HG02571 (cell line): ENCODE measurements at regions not wholly inside any gene's neighbourhood (a gene's known extent, or its start where the extent isn't known, plus 50 kb on each side); places are given as distances from the start of the nearest gene placed in this dataset.

Source experiments
- ATAC-seq: cut with Tn5 transposase; IDR thresholded peaks from one replicate; pipeline ENCODE4 v1.9.1; 2021; ENCODE audit warnings: mild to moderate bottlenecking, moderate library complexity; ENCODE audit not compliant: unreplicated experiment

DNA sequence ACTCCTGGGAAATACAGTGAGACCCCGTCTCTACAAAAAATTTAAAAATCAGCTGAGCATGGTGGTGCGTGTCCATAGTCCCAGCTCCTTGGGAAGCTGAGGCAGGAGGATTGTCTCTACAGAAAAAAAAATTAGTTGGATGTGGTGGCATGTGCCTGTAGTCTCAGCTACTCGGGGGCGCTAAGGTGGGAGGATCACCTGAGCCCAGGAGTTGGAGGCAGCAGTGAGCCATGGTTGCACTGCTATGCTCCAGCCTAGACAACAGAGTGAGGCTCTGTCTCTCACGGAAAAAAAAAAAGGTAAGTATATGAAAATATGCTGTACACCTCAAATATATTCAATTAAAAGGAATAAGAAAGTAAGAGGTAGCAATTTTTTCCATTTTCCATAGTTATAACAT is 92.5 kb upstream of the TGIF1 start:
- no peak for ATAC-seq

DNA sequence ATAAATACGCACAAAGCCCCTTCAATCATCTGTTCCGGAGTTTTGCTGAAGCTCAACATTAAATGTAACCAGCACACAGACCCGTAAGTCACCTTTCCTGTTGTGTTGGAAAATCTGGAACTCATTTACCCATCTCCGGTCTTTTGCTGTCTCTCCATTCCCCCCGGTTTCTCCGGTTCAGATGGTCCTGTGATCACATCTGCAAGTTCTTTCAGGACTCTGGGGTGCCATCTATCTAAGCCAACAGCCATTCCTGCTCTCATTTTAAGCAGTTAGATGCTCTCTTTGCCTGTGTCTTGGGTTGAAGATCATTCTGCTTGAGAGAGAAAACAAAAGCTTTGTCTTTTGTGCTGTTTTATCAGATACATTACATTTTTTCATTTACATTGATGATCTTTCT is 91.7 kb upstream of the TGIF1 start:
- ATAC-seq = no peak

DNA sequence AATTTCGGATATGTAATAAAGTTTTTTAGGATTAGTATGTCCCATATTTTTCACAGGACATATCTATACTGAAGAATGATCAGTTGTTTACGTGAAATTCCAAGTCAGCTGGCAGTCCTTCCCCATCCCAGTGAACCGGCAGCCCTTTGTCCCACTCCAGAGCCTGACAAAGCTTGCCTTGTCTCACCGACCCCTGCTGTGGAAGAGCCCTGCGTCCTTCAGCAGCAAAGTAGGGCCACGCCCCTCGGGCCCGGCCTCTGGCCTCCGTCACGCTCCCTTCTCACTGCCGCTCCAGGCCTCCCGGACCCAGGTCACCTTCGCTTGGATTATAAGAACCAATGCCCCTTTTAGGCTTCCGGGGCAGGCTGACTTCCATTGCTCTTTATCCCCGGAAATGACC is 89.8 kb upstream of the TGIF1 start:
- ATAC-seq = no peak

DNA sequence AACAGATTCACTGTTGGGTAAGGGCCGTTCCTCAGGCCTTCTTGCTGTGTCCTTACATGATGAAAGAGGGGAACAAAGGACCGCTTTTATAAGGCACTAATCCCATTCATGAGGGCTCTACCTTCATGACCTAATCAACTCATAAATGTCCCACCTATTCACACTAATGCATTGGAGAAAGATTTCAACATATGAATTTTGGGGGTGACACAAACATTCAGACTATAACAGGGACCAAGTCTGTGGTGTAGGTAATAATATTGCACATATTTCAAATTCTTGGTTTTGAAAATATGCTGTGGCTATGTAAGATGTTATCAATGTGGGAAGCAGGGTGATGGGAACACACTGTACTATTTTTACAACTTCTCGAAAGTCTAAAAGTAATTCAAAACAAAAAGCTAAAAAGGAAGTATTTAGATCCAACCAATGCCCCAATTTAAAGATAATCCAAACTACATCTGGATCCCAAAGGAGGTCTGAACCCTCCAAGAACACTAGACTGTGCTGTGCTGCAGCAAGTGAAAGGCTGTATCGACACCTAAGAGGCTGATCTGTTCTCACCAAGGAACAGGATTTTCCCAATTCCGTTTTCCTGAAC is 82.4 kb upstream of the TGIF1 start:
- ATAC-seq = no peak

DNA sequence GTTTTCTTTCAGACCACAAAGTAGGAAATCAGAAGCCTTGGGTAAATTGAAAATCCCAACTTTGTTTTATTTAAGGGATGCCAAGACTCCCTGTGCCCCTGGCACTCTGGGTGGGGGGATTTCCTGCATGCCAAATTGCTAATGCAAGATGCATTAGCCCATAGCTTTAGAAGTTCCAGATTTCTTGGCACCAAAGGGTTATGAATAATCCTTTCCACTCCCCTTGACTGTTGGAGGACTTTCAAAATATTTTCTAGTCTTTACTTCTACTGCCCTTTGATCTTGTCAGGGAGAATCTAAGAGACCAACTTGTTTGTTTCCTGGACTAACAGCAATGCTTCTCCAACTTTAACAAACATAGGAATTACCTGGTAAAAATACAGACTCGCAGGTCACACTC is 81.8 kb upstream of the TGIF1 start:
- no peak for ATAC-seq

DNA sequence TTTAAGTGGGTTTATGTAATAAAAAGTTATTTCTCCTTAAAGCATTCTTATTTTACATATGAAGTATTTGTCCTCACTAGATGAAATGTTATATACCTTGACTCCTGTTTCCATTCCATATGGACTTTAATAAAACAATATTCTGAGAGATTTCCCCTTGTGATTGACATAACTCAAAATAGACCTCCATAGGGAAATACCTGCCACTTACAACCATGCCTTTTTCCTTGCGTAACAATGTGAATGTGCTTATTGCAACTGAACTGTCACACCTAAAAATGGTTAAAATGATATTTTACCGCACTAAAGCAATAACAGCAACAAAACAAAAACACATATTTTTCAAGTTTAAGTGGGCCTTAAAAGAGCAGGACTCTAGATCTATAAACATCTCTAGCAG is 70.3 kb upstream of the TGIF1 start:
- ATAC-seq = no peak

DNA sequence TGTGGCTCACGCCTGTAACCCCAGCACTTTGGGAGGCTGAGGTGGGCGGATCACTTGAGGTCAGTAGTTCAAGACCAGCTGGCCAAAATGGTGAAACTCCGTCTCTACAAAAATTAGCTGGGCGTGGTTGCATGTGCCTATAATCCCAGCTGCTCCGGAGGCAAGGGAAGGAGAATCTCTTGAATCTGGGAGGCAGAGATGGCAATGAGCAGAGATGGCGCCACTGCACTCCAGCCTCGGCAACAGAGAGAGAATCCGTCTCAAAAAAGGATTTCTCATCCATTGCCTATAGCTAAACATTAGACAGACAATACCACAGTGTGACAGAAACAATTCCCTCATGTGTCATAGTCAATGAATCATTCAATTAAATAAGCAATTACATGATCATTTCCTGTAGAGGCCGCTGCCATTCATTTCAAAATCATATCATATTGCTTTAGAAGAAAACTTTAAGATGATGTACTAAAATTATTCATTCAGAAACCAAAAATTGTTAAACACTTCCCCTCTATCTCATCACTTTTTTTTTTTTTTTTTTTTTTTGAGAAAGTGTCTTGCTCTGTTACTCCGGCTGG is 69.5 kb upstream of the TGIF1 start:
- no peak for ATAC-seq

DNA sequence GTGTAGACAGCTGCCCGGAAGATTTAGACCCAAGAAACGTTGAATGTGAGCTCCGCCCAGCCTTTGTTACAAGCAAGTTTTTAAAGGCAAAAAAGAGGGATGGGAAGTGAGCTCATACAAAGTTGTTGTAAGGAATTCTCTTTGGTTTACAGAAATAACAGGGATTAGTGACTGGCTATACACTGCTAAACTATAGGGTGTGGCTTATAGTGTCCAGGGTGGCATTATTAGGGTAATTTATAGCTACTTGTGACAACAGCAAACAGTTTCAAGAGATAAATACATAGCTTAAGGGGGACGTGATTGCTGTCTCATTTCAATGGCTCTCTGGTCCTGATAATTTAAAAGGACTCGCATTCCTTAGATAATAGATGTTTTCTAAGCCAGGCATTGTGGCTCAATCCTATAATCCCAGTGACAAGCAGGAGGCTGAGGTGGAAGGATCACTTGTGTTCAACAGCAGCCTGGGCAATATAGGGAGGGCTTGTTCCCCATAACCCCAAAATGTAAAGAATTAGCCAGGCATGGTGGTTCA is 66.5 kb upstream of the TGIF1 start:
- ATAC-seq = no peak

DNA sequence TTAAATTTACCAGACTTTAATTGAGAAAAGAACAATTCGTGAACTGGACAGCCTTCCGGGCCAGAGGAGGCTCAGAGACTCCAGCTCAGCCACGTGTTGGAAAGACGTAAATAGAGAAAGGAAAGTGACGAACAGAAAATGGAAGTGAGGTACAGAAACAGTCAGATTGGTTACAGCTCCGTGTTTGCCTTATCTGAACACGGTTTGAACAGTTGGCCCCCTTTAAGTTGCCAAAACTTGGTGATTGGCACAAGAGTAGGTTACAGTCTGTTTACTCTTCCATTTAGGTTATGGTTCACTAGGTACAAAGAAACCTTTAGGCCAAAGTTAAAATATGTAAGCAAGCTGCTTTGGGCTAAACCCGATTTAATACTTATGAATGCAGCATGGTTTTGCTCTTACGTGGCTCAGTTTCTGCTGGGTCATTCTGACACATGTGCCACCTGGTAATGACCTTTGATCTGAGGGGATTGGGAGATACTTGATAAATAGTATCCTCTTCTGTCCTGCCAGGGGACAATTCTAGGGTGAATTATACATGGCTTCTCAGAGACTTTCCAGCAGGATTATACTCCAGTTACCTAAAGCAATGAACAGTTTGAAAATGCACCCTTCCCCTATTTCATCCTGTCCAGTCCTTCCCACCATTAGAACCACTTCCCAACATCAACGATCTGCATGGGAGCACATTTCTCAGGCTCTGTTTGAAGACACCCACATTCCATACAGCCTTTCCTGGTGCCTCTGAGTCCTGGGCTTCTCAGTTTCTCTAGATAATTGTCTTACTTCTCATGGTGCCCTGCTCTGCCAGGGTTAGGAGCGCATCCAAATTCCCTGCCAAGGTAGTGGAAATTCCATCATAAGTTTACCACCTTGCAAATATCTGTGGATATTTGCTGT is 65.1 kb upstream of the TGIF1 start:
- ATAC-seq = peak; percentile 74

DNA sequence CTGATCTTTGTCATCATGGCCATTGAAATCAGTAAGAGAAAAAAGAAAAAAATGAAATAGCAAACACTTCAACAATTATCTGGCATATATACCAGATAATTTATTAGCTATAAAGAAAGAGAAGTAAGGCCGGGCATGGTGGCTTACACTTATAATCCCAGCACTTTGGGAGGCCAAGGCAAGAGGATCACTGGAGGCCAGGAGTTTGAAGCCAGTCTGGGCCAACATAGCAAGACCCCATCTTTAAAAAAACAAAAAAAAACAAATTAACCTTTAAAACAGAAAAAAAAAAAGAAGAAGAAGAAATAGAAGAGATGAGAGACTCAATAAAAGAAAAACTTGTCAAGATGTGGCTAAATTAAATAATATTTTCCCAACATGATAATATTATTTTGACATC is 61.6 kb upstream of the TGIF1 start:
- no peak for ATAC-seq

DNA sequence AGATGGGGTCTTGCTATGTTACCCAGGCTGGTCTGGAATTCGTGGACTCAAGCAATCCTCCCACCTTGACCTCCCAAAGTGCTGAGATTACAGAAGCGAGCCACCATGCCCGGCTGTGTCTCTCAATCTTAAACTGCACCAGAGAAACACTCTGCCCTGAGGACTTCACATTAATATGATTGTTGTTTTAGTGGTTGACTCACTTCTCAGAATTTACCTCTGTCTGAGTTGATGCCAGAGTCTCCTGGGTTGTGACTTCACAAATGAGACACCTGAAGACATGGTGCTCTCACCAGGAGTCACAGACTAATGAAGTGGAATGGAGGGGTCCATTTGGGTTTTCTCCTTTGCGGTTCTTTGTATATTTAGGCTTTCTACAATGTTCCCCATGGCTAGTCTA is 61.0 kb upstream of the TGIF1 start:
- ATAC-seq = no peak

DNA sequence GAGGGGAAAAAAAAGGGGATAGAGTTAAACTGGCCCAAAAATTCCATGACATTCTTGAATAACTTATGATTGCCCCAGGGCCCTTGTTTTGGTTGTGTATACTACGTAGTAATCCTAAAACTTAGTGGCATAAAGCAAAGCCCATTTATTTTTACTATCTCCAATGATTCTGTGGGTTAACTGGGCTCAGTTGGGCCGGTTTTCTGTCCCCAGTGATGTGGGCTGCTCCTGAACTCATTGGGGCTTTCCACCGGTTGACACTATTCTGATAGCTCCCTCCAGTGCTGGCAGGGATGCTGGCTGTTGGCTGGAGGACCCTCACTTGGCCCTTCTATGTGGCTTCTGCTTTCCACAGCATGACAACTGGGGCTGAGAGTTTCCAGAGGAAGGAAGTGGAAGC is 60.0 kb upstream of the TGIF1 start:
- no peak for ATAC-seq

DNA sequence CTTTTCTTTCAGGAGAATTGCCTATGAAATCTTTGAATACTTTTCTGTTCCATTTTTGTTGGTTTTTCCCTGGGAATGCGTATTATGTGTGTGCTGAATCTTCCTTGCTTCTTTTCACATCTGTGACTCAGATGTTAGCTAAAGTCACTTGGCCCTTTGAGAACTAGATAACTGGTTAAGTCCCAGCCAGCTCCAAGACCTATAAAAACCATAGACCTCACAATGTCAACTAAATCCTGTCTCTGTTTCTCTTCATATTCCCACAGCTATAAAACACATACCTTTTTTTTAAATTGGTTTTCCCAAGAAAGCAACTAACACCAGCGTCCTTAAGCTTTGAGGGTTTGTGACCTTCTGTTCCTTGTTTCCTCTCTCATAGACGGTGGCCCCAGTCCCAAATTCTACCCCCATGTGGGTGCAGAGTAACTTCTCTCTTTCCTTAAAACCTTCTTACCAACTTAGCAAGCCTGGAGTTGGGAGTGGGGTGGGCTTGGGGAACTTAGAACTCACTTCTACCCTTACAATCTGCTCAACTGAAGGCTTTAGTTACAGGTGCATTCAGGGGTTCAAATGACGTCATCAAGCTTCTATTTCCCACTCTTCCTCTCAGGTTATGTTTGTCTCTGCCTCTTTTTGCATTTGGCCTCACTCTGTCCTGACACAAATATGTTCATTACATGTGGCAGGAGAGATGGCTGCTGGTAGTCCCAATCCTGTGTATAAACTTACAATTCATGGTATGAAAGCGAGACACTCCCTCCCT is 58.1 kb upstream of the TGIF1 start:
- ATAC-seq = no peak

DNA sequence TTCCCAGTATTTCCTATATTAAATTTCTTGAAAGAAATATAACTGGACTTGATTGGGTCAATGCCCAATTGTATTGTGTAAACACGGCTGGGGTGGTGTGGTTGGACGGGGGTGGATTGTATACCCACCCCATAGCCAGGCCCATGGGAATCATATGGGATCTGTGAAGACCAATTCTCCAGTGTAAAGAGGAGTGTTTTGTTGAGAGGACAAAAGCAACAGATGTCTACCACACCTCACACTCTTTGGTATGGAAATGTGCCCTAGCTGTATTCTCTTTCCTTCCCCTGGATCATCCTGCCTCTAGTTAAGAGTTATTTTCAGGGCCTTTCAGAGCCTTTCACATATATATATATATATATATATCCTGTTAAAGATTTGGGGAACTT is 57.5 kb upstream of the TGIF1 start:
- ATAC-seq = no peak

DNA sequence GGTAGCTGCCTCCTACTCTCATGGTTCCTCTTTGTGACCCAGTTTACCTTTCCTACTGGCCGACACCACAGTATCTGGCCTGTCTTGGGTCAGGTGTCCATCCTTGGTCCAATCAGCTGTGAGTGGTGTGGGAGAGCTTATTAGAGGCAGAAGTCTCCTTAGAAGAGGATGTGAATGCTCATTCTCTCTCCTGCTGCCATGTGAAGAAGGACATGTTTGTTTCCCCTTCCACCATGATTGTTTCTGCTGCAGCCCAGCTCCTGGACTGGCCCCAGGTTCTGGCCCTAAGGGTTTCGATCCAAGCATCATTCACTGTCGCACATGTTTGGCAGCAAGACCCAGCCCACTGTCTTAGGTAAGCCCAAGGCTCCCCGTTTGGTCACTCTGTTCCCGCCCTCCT is 55.3 kb upstream of the TGIF1 start:
- no peak for ATAC-seq

DNA sequence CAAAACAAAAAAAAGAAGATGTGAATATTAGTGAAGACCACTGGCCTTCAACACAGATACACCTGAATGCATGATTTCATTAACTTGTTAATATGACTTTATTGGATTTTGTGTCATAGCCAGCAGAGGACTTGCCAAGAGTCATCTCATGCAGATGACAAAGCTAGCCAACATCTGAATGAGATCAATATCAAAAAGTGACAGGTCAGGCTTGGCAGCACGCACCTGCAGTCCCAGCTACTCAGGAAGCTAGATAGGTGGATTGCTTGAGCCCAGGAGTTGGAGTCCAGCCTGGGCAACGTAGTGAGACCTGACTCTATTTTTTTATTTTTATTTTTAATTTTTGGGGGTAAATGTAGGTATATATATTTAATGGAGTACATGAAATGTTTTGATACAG is 54.5 kb upstream of the TGIF1 start:
- no peak for ATAC-seq

DNA sequence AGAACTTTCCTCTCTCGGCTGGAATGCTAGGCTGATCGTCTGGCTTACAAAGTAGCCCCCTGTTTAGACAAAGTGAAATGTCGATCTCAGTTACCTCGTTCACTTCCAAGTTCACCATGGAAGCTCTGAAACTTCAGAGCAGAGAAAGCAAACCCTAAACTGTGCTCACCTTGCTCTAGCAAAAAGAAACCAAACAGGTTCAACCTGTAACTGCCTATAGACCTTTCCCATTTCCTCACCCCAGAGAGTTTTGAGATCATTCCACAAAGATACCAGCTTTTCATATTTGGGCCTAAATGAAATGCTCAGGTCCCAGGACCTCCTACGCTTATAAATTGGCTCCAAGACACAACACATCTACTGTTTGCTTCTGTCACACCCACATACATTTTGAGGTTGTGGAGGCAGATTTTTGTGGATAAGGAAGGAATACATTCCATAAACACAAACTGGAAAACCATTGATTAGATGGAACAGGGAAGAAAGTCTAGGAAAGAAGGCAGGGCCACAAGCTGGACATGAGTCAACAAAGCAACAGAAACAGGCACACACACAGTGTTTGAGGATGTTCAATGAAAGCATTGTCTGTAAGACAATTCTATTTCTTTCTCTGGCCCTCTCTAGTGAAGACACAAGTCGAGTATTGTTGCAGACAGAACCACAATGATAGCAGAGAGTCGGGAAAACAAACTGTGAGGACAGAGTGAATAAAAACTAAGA is 52.8 kb upstream of the TGIF1 start:
- ATAC-seq = no peak

DNA sequence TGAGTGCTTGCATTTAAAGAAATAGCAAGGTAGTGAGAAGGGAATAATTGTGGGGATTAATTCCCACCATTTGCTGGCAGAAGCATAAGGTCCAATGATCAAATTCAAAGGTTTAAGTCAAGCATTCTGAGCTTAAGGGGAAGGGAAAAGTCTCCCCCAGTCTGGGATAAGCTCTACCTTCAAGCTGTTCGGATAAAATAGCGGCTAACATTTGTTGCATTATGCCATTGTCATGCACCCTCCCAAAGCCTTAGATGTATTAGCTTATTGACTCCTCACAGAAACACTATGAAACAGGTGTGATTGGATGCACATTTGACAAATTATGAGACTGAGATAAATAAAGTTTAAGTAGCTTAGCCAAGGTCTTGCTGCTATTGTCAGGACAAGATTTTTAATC is 52.2 kb upstream of the TGIF1 start:
- no peak for ATAC-seq
